H9 (cell line): ENCODE measurements at regions not wholly inside any gene's neighbourhood (a gene's known extent, or its start where the extent isn't known, plus 50 kb on each side); places are given as distances from the start of the nearest gene placed in this dataset.

Experiments used
- DNase-seq: peaks from one replicate; pipeline ENCODE4 v3.0.0-alpha.2; 2017
- H2AFZ ChIP-seq: one replicate; pipeline ENCODE4 v1.6.1; 2013; ENCODE audit warnings: mild to moderate bottlenecking, low read length, control low read depth, moderate library complexity
- H2AK5ac ChIP-seq: 2 replicates; pipeline ENCODE4 v1.6.1; 2013; ENCODE audit warnings: low read length, control low read depth, mixed read lengths; ENCODE audit not compliant: insufficient read length
- H2BK120ac ChIP-seq: one replicate; pipeline ENCODE4 v1.6.1; 2013; ENCODE audit warnings: low read depth, mild to moderate bottlenecking, low read length, control low read depth, inconsistent platforms; ENCODE audit not compliant: poor library complexity, severe bottlenecking
- H2BK12ac ChIP-seq: 2 replicates; pipeline ENCODE4 v1.6.1; 2013; ENCODE audit warnings: low read length, control low read depth, mixed read lengths, low read depth; ENCODE audit not compliant: insufficient read length
- H2BK15ac ChIP-seq: 2 replicates; pipeline ENCODE4 v1.6.1; 2013; ENCODE audit warnings: low read depth, low read length, control low read depth
- H2BK20ac ChIP-seq: one replicate; pipeline ENCODE4 v1.6.1; 2013; ENCODE audit warnings: low read depth, mild to moderate bottlenecking, low read length, control low read depth, inconsistent platforms; ENCODE audit not compliant: poor library complexity, severe bottlenecking
- H2BK5ac ChIP-seq: 2 replicates; pipeline ENCODE4 v1.6.1; 2013; ENCODE audit warnings: low read length, control low read depth, mixed read lengths; ENCODE audit not compliant: insufficient read length
- H3K14ac ChIP-seq: 2 replicates; pipeline ENCODE4 v1.6.1; 2013; ENCODE audit warnings: low read length, control low read depth; ENCODE audit not compliant: insufficient read depth
- H3K18ac ChIP-seq: 2 replicates; pipeline ENCODE4 v1.6.1; 2013; ENCODE audit warnings: low read depth, mild to moderate bottlenecking, mixed read lengths, low read length, control low read depth; ENCODE audit not compliant: insufficient read length
- H3K23ac ChIP-seq: 2 replicates; pipeline ENCODE4 v1.6.1; 2013; ENCODE audit warnings: low read length, control low read depth, mixed read lengths, low read depth; ENCODE audit not compliant: insufficient read length
- H3K23me2 ChIP-seq: 2 replicates; pipeline ENCODE4 v1.6.1; 2013; ENCODE audit warnings: low read depth, mild to moderate bottlenecking, mixed read lengths, low read length, control low read depth; ENCODE audit not compliant: insufficient read length, poor library complexity, severe bottlenecking
- H3K27ac ChIP-seq: 2 replicates; pipeline ENCODE4 v1.5.1; 2013; ENCODE audit warnings: low read length, control low read depth, mixed read lengths, low read depth; ENCODE audit not compliant: insufficient read length
- H3K27me3 ChIP-seq: 2 replicates; pipeline ENCODE4 v1.6.1; 2013; ENCODE audit warnings: low read length, control low read depth, inconsistent platforms; ENCODE audit not compliant: insufficient read depth
- H3K4ac ChIP-seq: 2 replicates; pipeline ENCODE4 v1.6.1; 2013; ENCODE audit warnings: low read depth, mild to moderate bottlenecking, control low read depth, inconsistent platforms, low read length, moderate library complexity
- H3K4me1 ChIP-seq: 2 replicates; pipeline ENCODE4 v1.6.1; 2013; ENCODE audit warnings: low read length, control low read depth, inconsistent platforms; ENCODE audit not compliant: insufficient read depth
- H3K4me2 ChIP-seq: 2 replicates; pipeline ENCODE4 v1.6.1; 2013; ENCODE audit warnings: low read length, control low read depth, mixed read lengths; ENCODE audit not compliant: insufficient read length, insufficient read depth
- H3K56ac ChIP-seq: 2 replicates; pipeline ENCODE4 v1.6.1; 2013; ENCODE audit warnings: low read depth, mild to moderate bottlenecking, mixed read lengths, low read length, control low read depth; ENCODE audit not compliant: insufficient read length
- H3K79me1 ChIP-seq: 2 replicates; pipeline ENCODE4 v1.6.1; 2013; ENCODE audit warnings: low read depth, mild to moderate bottlenecking, moderate library complexity, low read length, control low read depth, inconsistent platforms; ENCODE audit not compliant: insufficient read depth, poor library complexity, severe bottlenecking
- H3K79me2 ChIP-seq: 2 replicates; pipeline ENCODE4 v1.6.1; 2013; ENCODE audit warnings: low read length, control low read depth, inconsistent platforms; ENCODE audit not compliant: insufficient read depth
- H3K9ac ChIP-seq: 2 replicates; pipeline ENCODE4 v1.6.1; 2013; ENCODE audit warnings: low read length, control low read depth, mixed read lengths; ENCODE audit not compliant: insufficient read length; ENCODE audit errors: extremely low read depth
- H3K9me3 ChIP-seq: one replicate; pipeline ENCODE4 v1.6.1; 2013; ENCODE audit warnings: low read depth, low read length, inconsistent platforms; ENCODE audit not compliant: control insufficient read depth
- H3T11ph ChIP-seq: one replicate; pipeline ENCODE4 v1.6.1; 2013; ENCODE audit warnings: mild to moderate bottlenecking, low read length, control low read depth, inconsistent platforms
- H4K20me1 ChIP-seq: one replicate; pipeline ENCODE4 v1.6.1; 2013; ENCODE audit not compliant: control insufficient read depth, insufficient read length, insufficient read depth
- H4K5ac ChIP-seq: 2 replicates; pipeline ENCODE4 v1.6.1; 2013; ENCODE audit warnings: low read depth, mild to moderate bottlenecking, mixed read lengths, low read length, control low read depth; ENCODE audit not compliant: insufficient read length
- H4K8ac ChIP-seq: replicated peaks from 2 replicates; pipeline ENCODE4 v1.6.1; 2013; ENCODE audit warnings: low read length, control low read depth, mixed read lengths, low read depth; ENCODE audit not compliant: insufficient read length
- H4K91ac ChIP-seq: 2 replicates; pipeline ENCODE4 v1.6.1; 2013; ENCODE audit warnings: low read depth, mild to moderate bottlenecking, moderate library complexity, mixed read lengths, low read length, control low read depth; ENCODE audit not compliant: insufficient read length
- H3K27ac Mint-ChIP-seq, 3 experiments: 2 replicates in 2 of 3; 3 replicates in 1 of 3; pipeline ENCODE4 v1.8.0; 2020 to 2021; ENCODE audit warnings: mixed read lengths in 3 of 3, mild to moderate bottlenecking in 1 of 3, moderate library complexity in 1 of 3
- H3K27me3 Mint-ChIP-seq: 2 replicates; pipeline ENCODE4 v1.8.0; 2021; ENCODE audit warnings: low read depth, mild to moderate bottlenecking, moderate library complexity, mixed read lengths
- H3K36me3 Mint-ChIP-seq, 3 experiments: 2 replicates in 2 of 3; 3 replicates in 1 of 3; pipeline ENCODE4 v1.8.0; 2020 to 2021; ENCODE audit warnings: low read depth in 3 of 3, mixed read lengths in 3 of 3; ENCODE audit not compliant: insufficient read depth in 1 of 3
- H3K4me1 Mint-ChIP-seq, 2 experiments: 2 replicates each; pipeline ENCODE4 v1.8.0; 2020; ENCODE audit warnings: mixed read lengths in 2 of 2
- H3K4me3 Mint-ChIP-seq, 2 experiments: 2 replicates in 1 of 2; 3 replicates in 1 of 2; pipeline ENCODE4 v1.8.0; 2020 to 2021; ENCODE audit warnings: mild to moderate bottlenecking in 2 of 2, mixed read lengths in 2 of 2, moderate library complexity in 1 of 2
- H3K9me3 Mint-ChIP-seq, 2 experiments: 2 replicates in 1 of 2; 3 replicates in 1 of 2; pipeline ENCODE4 v1.8.0; 2020; ENCODE audit warnings: mild to moderate bottlenecking in 2 of 2, mixed read lengths in 2 of 2, moderate library complexity in 1 of 2
- CTCF ChIP-seq: fragments of 200-600 bp; sonication (generic); conservative IDR thresholded peaks from 3 replicates; pipeline ENCODE4 v1.8.0; 2021; ENCODE audit warnings: antibody characterized with exemption, mild to moderate bottlenecking

- no peaks in the 10 kb centered on the region; the same call in 1 of the 2 replicates for H3K27me3 Mint-ChIP-seq
- Histone ChIP-seq H3K79me1 (no peaks in the 10 kb centered on the region), H4K91ac (no peak overlapping the region), H3K4me1 (no peaks in the 10 kb centered on the region), H2BK20ac (no peak overlapping the region), H3K14ac (no peak overlapping the region), H3K4ac (no peak overlapping the region), H4K5ac (no peak overlapping the region), H3K23ac (no peak overlapping the region), H3K27me3 (no peaks in the 10 kb centered on the region), H2AK5ac (no peak overlapping the region), H3K27ac (no peak overlapping the region), H4K8ac (no peak overlapping the region), H3K4me2 (no peak overlapping the region), H3T11ph (no peak overlapping the region), H2BK15ac (no peak overlapping the region), H3K9me3 (no peaks in the 10 kb centered on the region), H3K23me2 (no peaks in the 10 kb centered on the region), H3K79me2 (no peaks in the 10 kb centered on the region), H2BK120ac (no peak overlapping the region), H3K56ac (no peak overlapping the region), H2AFZ (no peak overlapping the region), H3K18ac (no peak overlapping the region), H2BK5ac (no peak overlapping the region), H2BK12ac (no peak overlapping the region), H4K20me1 (no peaks in the 10 kb centered on the region), H3K9ac (no peak overlapping the region)
- H3K36me3 Mint-ChIP-seq = peaks cover 0 to 5% (median 0%) of the 10 kb centered on the region in 3 experiments; a peak in 2 of 7 replicates
- no peak for DNase-seq
- H3K9me3 Mint-ChIP-seq = peaks cover 5 to 13% of the 10 kb centered on the region in 2 experiments; a peak in 3 of 5 replicates
- no peaks in the 10 kb centered on the region for H3K4me1 Mint-ChIP-seq
- no peak overlapping the region for H3K27ac Mint-ChIP-seq
- TF ChIP-seq CTCF = no peak
- no peak overlapping the region for H3K4me3 Mint-ChIP-seq
Observed at GRCh38 chr6:78110641-78111040, 457.8 kb downstream of the MEI4 start.
